ENCODE measurements at regions not wholly inside any gene's neighbourhood (a gene's known extent, or its start where the extent isn't known, plus 50 kb on each side); places are given as distances from the start of the nearest gene placed in this dataset.
A peak's percentile ranks its signal among the peaks of the same experiment; 100 is the strongest.
"Not testable (repeated sequence)": the region's sequence is repeated elsewhere in the genome, so short reads cannot be mapped to it uniquely, and the experiment has no call there.

DNA sequence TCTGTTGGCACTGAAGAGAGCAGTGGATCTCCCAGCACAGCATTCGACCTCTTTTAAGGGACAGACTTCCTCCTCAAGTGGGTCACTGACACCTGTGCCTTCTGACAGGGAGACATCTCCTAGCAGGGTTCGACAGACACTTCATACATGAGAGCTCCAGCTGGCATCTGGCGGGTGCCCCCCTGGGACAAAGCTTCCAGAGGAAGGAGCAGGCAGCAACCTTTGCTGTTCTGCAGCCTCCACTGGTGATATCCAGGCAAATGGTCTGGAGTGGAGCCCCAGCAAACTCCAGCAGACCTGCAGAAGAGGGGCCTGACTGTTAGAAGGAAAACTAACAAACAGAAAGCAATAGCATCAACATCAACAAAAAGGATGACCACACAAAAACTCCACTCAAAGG, 624.3 kb upstream of the CCDC179 start:
- DNase-seq = not testable (repeated sequence)

DNA sequence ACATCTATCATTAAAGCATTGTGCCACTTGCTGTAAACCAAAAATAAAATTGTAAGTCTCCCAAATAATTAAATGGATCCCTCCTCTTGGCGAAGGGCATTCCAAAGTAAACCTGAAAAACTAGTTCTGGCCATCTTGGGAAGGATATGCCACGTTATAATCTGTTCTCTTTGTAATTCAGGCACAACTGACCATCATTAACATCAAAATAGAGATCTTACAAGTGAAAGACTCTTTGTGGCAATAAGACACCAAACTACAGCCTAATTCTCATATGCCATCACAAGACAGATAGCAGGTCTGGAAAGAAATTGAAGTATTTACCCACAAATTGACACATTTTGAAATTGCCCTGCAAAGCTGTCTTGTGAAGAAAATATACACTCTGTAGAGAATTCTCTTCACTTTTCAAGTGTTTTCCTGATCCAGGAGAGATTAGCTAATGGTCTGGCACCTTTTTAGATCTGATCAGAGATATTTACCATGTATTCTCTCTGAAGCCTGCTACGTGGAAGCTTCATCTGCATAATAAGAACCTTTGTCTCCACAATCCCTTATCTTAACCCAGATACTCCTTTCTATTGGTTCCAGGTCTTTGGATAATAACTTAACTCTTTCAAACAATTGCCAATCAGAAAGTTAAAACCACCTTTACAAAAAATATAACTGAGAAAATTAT, 630.4 kb upstream of the CCDC179 start:
- DNase-seq = no peak

DNA sequence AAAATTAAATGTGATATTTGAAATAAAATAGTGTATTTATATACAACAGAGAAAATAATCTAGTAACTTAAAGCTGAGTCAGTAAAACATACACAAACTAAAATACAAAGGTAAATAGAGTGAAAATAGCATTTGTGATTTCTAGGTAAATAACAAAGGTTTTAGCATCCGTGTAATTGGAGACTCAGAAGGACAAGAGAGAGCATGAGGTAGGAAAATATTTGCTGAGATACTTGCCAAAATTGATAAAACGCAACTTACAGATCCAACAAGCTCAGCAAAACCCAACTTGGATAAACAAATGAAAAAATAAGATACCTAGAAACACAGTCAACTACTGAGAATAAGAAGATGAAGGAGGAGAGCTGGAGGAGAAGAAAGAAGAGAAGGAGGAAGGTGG, 634.7 kb upstream of the CCDC179 start:
- DNase-seq = no peak

DNA sequence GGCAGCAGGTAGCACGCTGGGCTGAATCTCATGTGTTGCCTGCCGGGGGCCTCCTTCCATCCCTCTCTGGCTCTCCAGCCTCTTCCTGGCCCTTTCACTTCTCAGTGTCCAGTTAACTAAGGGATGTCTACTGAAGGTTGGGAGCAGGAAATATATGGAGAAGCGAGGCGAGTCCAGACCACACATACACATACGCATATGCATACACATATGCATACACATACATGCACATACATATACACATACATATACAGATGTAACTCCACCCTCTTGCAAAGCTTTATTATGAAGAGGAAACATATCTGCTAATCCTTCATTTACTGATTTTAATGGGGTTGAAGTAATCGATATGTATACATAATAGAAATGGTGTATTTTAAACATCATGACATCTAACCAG, 636.1 kb upstream of the CCDC179 start:
- no peak for DNase-seq

DNA sequence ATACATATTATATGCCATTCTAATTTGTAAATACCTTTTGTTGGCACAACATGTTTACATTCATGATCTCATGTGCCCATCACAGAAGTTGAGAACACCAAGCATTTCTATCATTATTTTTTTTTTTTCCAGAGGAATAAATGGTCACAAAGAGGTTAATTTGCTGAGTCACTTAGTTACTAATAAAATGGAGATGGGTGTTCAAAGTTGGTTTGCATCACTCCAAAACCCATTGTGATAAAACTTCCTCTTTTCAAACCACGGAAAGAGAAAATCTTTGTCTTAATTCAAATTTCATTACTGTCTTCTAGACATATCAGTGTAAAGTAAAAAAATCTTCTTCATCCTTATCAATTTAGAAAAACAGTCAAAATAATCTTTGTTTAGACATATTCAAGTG, 636.8 kb upstream of the CCDC179 start:
- peak in 1 of 4 experiments; percentile 9 for DNase-seq

DNA sequence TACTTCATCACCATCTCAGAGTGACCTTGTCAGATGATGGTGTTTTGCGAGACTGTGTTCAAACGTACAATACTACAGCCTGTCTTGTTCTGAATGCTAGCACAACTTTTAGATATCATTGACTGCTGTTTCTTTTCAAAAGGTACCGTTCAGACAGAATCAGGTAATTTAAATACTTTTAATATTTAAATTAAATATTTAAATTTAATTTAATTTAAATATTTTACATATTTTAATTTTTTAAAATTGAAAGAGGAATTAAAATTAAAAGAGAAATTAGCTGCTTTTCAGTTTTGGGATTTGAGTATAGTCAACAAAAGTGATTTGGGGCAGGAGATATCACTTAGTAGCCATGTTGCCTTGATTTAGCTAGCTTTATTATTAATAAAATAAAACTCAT, 642.1 kb upstream of the CCDC179 start:
- no peak for DNase-seq

DNA sequence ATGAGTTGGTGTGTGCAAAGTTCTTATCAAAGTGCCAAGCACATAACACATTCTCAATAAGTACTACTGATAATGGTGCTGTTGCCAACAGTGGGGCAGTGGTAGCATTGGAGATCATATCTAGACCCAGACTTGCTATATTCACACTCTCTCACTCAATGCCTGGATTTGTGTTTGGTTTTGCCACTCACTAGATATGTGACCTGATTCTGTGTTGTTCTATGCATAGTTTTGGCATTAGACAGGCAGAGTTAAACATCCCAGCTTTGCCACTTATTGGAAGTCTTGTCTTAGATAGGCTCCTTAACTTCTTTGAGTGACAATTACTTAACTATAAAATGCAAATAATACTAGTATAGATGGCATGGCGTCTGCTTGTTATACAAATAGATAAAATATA, 642.6 kb upstream of the CCDC179 start:
- DNase-seq = no peak

DNA sequence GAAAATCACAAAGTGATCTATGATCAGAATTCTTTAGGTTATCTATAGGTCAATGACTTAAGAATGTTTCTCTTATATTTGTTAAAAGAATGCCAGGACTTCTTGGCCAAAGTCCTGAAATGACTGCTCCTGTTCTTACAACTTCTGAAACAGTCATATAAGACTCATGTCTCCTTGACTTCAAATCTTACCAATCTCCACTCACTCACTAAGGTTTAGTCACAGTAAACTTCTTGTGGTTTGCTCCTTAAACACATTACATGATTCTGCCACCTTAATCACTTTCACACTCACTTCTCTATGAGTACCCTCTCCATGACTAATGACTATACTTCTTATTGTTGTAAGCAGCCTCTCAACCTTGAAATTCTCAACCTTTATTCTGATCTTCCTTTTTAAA, 648.7 kb upstream of the CCDC179 start:
- no peak for DNase-seq

DNA sequence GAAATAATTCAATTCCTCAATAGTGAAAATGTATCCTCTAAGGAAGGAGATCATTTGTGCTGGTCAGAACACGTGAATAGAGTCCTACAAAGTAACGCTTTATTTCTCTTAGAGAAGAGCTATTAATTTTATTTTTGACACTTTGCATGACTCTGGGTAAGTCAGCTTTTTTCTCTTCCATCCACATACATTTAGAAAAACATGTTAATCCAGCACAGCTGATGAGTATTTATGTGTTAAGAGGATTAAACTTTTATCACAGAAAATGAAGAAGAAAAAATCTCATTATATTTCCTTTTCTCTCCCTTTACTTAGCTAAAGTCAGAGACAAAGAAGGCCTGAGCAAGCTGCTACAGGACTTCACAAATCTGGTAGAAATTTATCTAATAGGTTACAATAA, 649.5 kb upstream of the CCDC179 start:
- no peak for DNase-seq

DNA sequence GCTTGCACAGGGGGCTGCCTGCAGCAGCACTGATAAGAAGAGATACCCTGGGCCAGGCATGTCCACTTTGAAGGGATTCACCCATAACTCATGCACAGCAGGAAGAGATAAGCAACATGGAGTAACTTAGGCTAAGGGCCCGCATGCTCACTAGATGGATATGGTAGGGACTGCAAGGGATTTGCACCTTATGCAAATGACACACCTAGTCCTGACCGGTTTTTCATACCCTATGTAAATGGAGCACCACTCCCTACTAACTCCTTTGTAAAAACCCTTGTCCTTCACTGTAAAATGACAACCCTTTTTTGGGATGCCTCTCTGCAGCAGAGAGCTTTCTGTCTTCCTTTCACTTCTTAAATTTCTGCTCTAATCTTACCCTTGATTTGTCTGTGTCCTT, 658.9 kb upstream of the CCDC179 start:
- no peak for DNase-seq

DNA sequence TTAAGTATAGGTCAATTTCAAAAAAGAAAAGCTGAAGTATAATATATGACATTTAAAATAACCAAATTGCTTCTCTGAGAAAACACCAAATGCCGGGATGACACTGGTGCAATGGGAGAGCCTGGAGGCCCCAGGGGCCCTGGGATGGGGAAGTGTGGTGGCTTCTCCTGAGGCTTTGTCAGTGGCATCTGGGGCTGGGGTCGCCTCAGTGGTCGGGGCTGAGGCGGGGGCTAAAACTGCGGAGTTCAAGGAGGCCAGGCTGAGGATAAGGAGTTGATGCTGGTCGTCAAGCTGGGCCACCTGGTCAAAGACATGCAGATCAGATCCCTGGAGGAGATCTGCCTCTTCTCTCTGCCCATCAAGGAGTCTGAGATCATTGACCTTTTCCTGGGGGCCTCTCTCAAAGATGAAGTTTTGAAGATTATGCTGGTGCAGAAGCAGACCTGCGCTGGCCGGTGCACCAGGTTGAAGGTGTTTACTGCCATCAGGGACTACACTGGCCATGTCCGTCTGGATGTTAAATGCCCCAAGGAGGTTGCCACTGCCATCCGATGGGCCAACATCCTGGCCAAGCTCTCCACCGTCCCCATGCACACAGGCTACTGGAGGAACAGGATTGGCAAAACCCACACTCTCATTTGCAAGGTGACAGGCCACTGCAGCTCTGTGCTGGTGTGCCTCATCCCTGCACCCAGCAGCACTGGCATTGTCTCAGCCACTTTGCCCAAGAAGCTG, 660.1 kb upstream of the CCDC179 start:
- no peak for DNase-seq

DNA sequence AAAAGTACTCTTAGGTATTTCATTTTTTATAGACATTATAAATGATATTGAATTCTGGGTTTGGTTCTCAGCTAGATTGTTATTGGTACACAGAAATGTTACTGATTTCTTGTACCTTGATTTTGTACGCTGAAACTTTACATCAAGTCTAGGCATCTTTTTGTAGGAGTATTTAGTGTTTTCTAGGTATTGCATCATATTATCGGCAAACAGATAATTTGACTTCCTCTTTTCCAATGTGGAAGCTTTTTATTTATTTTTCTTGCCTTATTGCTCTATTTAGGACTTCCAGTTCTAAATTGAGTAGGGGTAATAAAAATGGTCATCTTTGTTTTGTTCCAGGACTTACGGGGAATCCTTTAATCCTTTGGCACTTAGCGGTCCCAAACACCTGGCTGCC, 676.6 kb upstream of the CCDC179 start:
- DNase-seq = no peak

DNA sequence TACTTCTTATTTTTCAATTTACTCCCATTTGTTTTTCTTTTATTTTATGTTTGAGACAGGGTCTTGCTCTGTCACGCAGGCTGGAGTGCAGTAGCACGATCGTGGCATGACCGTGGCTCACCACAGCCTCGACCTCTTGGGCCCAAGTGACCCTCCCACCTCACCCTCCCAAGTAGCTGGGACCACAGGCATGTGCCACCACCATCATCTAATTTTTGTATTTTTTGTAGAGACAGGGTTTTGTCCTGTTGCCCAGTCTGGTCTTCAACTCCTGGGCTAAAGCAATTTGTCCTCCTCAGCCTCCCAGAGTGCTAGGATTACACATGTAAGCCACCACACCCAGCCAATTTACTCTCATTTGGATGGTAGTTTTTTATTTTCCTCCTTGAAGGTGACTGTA, 679.3 kb upstream of the CCDC179 start:
- DNase-seq = no peak

DNA sequence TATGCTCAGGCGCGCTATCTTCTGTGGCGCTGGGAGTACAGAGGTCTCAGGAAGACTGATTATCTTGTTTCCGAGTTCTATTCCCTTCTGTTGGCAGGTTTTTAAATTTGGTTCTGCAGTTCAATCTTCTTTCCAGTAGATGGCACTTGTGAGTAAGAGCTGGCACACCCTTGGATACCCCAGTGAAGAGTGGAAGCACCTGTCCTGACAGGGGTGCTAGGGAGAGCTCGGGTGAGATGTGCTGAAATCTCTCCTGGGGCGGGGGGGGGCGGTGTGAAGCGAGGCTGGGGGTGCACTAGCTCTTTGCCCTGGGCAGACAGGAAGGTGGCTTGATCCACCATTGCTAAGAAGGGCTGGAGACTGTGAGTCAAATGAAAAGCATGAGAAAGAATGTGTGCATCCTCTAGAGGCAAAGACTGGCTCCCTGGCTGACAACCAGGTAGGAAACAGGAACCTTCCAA, 679.9 kb upstream of the CCDC179 start:
- DNase-seq = peak; percentile 6 to 33 (median 20)

DNA sequence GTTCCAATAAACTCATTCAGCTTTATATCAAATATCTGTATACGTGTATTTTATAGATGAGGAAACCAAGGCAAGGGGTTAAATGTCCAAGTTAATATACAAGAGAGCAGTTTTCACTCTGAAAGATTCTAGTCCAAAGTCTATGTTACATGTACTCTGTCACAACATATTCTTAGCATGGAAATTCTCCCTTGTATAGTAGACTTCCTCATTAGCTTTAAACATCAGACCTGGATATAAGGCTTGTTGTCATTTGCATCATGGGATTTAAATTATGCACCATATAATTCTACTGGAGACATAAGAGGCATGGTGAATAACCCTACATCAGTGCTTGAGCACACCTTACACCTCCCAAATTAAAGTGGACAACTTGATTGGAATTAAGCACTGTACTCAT, 681.9 kb upstream of the CCDC179 start:
- DNase-seq = no peak

DNA sequence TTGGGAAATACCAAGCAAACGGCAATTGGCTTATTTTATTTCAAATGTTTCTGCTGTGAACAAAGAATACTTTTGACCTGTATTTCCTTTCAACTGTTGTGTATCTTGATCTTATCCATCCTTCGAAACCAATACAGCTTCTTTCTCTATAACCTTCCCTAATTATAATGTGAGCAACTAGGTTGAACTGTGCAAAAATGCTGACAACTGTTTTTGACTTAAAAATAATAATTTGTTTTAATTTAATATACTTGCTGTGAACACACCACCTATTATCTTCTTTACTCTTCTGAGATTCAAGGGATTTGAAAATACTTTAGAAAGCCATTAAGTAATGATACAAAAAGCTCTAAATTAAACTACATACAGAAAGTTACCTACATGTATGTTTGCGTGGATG, 682.5 kb upstream of the CCDC179 start:
- DNase-seq = no peak

DNA sequence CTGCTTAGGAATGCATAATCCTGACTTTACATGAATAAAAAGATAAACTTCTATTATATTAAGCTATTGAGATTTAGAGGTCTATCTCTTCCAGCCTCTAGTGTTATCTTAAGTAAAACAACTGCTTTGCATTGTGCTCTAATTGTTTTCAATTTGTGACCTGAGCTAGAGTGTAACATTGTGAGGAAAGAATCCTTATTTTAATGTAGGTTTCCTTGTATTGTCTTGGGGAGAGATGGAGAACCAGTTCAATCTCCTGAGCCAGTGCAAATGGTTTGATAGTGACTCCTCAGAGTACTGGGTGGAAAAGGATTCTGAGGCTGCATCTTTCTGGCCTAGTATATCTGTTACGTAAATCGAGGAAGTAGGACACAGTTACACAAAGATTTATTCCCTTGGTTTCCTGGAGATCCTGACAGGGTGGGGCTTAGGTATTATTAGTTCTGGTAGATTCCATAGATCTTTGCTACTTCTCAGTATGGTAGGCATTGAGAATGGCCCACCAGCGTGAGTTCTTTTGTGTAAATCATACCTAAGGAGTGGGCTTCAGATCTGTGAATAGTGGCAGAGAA, 683.5 kb upstream of the CCDC179 start:
- no peak for DNase-seq

DNA sequence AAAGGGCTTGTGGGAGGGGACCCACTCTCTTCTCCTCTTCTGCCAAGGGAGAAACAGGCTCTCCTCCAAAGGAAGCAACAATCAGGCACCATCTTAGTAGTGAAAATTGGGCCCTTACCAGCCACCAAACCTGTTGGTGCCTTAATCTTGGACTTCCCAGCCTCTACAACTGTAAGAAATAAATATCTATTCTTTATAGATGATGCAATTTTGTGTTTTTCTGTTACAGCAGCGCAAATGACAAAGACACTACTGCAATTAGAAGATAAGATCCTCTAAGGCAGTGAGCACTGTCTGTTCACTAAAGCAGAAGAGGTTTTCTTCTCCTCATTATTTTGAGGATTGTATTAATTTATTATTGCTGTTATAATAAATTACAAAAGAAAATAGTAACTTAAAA, 691.4 kb upstream of the CCDC179 start:
- no peak for DNase-seq

DNA sequence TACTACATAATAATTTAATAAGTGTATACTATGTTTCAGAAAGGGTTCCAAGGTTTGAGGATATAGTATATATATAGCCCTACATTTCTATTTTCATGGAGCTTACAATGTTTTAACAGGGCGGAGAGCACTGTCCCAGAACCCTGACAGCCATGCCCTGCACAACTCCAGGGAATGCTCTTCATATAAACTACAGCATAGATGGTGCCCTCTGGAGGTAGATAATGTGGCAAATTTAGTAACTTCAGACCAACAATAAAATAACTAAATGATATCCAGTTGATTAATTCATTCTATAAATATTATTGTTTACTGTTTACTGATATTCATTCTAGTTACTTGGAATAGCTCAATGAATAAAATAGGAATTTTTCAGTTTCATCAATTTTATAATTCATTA, 693.7 kb upstream of the CCDC179 start:
- no peak for DNase-seq

DNA sequence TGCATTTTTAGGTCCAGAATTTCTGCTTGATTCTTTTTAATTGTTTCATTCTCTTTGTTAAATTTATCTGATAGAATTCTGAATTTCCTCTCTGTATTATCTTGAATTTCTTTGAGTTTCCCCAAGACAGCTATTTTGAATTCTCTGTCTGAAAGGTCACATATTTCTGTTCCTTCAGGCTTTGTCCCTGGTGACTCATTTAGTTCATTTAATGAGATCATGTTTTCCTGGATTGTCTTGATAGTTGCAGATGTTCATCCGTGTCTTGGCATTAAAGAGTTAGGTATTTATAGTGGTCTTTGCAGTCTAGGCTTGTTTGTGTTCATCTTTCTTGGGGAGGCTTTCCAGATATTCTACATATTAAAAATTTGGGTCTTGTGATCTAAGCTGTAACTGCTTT, 694.8 kb upstream of the CCDC179 start:
- no peak for DNase-seq

DNA sequence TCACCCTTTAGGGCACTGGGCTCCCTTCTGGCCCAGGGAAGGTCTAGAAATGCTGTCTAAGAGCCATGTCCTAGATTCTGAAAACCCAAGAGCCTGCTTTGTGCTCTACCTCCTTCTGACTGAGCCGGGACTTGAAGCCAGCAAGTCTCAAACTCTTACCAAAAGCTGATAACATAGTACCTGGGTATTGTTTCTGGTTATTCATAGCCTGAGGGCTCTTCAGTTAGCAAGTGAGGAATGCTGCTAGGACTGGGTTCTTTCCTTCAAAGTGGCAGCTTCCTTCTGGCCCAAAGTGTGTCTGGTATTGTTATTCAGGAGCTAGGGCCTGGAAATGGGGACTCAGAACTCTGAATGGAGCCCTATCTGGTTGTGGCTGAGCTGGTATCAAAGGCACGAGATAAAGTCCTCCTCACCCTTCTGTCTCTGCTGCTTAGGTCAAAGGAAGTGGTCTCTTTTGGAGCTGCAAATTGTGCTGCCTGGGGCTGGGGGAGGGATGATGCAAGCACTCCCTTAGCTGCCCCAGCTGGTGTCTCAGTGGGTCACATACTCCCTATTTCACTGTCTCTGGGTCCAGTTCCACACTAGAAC, 696.0 kb upstream of the CCDC179 start:
- no peak for DNase-seq

DNA sequence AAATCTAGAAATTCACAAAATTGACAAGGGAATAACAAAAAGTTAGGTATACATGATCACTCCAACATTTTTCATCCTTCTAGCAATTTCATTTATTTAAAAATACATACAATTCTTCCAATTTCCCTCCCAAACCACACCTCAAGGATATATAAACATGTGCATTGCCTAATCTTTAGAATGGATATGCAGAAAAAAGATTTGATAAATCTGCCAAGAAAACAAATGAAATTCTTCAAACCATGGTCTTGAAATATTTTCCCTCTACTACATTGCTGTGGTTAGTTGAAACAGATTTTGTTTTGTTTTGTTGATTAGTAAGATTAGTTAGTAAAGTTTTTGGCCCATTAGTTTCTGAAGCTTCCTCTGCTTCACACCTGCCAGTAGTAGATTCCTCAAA, 703.3 kb upstream of the CCDC179 start:
- DNase-seq = no peak

DNA sequence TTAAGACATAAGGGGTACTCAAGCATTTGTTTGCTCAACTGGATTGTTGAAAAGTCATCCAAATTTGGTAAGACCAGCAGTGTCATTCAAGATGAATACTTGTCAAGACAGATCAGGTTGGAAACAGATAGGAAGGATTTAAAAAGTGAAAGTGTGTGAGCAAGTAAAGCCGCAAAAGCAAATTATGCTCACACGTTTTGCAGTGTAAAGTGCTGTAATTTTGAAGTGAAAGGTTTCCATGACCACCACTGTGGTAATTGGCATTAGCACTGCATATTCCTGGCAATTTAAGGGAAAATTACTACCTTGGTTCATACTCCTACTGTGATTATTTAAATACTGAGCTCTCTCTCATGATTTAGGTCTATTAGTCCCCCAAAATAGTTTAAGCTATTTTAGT, 704.1 kb upstream of the CCDC179 start:
- no peak for DNase-seq

DNA sequence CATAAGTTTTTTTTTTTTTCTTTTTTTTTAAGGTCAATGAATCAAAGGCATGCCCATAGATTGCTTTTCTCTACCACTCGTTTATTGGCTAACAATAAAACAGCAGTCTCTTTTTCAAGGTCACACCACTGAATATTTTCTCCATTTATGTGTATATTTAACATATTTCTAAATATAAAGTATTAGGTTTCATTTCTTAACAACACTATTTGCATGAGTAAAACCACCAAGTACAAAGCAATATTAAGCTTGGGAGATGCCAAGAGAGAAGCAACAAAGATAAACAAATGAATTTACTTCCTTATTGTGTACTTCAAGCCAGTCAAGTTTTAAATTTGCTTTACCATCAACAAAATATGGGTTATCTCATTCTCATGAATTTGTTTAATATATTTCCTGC, 708.9 kb upstream of the CCDC179 start:
- no peak for DNase-seq

Measured in suppressor macrophage (primary cell).